Lung (tissue), 11 donors: ENCODE measurements at regions not wholly inside any gene's neighbourhood (a gene's known extent, or its start where the extent isn't known, plus 50 kb on each side); places are given as distances from the start of the nearest gene placed in this dataset.

Source experiments
- ATAC-seq: fragments of 200-7000 bp; cut with Tn5 transposase; one replicate; pipeline ENCODE4 v1.9.1; 2020; ENCODE audit warnings: moderate number of reproducible peaks; ENCODE audit not compliant: insufficient read depth, low FRiP score
- DNase-seq, 3 donors: peaks; one replicate each; pipeline ENCODE4 v3.0.0-alpha.2; 2013 to 2017
- H3K27ac ChIP-seq, 2 donors: one replicate each; pipeline ENCODE4 v1.5.1; 2013; ENCODE audit warnings: mild to moderate bottlenecking in 2 of 2, moderate library complexity in 2 of 2, control low read depth in 1 of 2, inconsistent platforms in 1 of 2, low read depth in 1 of 2, low read length in 1 of 2
- H3K27me3 ChIP-seq, 3 donors: one replicate each; pipeline ENCODE4 v1.5.1; 2013; ENCODE audit warnings: low read length in 2 of 3; ENCODE audit not compliant: control insufficient read depth in 3 of 3, insufficient read depth in 3 of 3
- H3K36me3 ChIP-seq, 4 donors: one replicate each; pipeline ENCODE4 v1.5.1; 2013; ENCODE audit warnings: low read length in 4 of 4, mild to moderate bottlenecking in 1 of 4, moderate library complexity in 1 of 4; ENCODE audit not compliant: control insufficient read depth in 4 of 4, insufficient read depth in 4 of 4
- H3K4me1 ChIP-seq, 5 donors: one replicate each; pipeline ENCODE4 v1.5.1; 2013; ENCODE audit warnings: low read length in 5 of 5, mild to moderate bottlenecking in 2 of 5, moderate library complexity in 1 of 5; ENCODE audit not compliant: control insufficient read depth in 5 of 5, insufficient read depth in 5 of 5
- H3K4me3 ChIP-seq: one replicate; pipeline ENCODE4 v1.5.1; 2013; ENCODE audit warnings: mild to moderate bottlenecking, control low read depth, moderate library complexity
- H3K9ac ChIP-seq, 2 donors: one replicate each; pipeline ENCODE4 v1.5.1; 2013; ENCODE audit warnings: low read length in 2 of 2, control low read depth in 1 of 2; ENCODE audit not compliant: insufficient read depth in 1 of 2
- H3K9me3 ChIP-seq, 4 donors: one replicate each; pipeline ENCODE4 v1.5.1; 2013; ENCODE audit warnings: low read length in 3 of 4, mild to moderate bottlenecking in 1 of 4, moderate library complexity in 1 of 4; ENCODE audit not compliant: control insufficient read depth in 4 of 4, insufficient read depth in 3 of 4
- WGBS, 2 donors: extraction: QIAGEN DNeasy Blood & Tissue Kit; methylation state at CpG; one replicate each; pipeline ENCODE4 v1.1.7; 2013; 5-methylcytosine and 5-hydroxymethylcytosine counted together
- TF ChIP-seq, protein P1 (sequence below): IDR thresholded peaks from 2 replicates; pipeline ENCODE4 v1.5.1; 2012; ENCODE audit warnings: mild to moderate bottlenecking; ENCODE audit errors: control extremely low read depth, extremely low read depth
- donor health status: control.
- donor health status: control.
- donor health status: Bipolar disorder and iron deficiency.
- donor health status: healthy.
- donor health status: DM: yes; HTN: yes; CAD: no.

DNA sequence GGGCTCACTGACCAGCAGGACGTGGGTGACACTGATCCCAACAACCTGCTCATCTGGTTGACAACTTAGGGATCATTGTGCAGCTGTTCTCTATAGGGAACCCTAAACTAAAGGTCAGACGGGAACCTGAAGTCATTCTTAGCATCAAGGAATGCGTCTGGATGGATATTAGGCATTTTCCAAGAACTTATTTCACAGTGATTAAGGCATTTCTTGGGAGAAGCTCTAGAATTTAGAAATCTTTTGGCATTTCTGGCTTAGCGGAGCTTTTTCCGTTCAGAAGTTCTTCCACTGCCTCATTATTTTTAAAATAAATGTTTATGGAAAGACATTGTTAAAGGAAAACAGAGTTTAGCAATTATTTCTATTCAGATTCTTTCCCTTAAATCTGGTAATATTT, 303.3 kb upstream of the IGFBP3 start:
- H3K9ac ChIP-seq: no peak overlapping the region
- no peaks in the 10 kb centered on the region for H3K36me3 ChIP-seq
- H3K9me3 ChIP-seq: no peaks in the 10 kb centered on the region
- ATAC-seq (no peak), DNase-seq (peak in 1 of 3 donors; percentile 19)
- no peaks in the 10 kb centered on the region for H3K27me3 ChIP-seq
- TF ChIP-seq, protein P1, sequence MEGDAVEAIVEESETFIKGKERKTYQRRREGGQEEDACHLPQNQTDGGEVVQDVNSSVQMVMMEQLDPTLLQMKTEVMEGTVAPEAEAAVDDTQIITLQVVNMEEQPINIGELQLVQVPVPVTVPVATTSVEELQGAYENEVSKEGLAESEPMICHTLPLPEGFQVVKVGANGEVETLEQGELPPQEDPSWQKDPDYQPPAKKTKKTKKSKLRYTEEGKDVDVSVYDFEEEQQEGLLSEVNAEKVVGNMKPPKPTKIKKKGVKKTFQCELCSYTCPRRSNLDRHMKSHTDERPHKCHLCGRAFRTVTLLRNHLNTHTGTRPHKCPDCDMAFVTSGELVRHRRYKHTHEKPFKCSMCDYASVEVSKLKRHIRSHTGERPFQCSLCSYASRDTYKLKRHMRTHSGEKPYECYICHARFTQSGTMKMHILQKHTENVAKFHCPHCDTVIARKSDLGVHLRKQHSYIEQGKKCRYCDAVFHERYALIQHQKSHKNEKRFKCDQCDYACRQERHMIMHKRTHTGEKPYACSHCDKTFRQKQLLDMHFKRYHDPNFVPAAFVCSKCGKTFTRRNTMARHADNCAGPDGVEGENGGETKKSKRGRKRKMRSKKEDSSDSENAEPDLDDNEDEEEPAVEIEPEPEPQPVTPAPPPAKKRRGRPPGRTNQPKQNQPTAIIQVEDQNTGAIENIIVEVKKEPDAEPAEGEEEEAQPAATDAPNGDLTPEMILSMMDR: no peak
- WGBS, 2 donors: 65 to 66% methylated on average over 5 of the region's 5 CpGs
- H3K4me1 ChIP-seq: no peaks in the 10 kb centered on the region
- H3K27ac ChIP-seq: no peak overlapping the region
- H3K4me3 ChIP-seq: no peak overlapping the region

DNA sequence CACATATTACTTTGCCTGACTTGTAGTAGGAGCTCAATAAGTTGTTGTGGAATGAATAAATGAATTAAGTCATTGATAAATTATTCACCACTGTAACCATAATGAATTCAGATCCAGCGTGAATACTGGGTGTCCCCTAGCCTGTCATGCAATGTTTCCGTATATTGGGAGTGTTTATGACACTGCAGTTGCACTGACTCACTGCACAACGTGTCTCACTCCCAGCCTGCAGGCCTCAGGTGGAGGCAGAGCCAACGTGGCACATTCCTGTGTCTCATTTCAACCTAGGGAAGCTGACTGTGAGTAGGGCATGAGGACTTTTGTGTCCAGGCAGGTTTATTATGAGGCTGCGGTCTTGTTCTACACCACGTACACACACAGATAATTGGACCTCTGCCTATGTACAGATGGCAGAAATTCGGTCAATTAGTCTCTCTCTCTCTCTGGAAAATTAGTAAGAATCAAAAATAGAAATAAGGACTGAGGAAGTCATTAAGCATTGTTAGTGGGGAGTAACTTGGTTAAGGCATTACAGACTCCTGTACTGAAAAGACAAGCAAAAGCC, 299.1 kb upstream of the IGFBP3 start:
- H3K9me3 ChIP-seq: peaks cover 0 to 2% (median 0%) of the 10 kb centered on the region in 4 donors
- no peaks in the 10 kb centered on the region for H3K27me3 ChIP-seq
- DNase-seq (no peak), ATAC-seq (no peak)
- H3K4me1 ChIP-seq: no peaks in the 10 kb centered on the region
- H3K36me3 ChIP-seq: no peaks in the 10 kb centered on the region
- no peak overlapping the region for H3K4me3 ChIP-seq
- WGBS, 2 donors: 82 to 86% methylated on average over 7 of the region's 7 CpGs
- no peak overlapping the region for H3K27ac ChIP-seq
- TF ChIP-seq, protein P1: no peak
- H3K9ac ChIP-seq: no peak overlapping the region

DNA sequence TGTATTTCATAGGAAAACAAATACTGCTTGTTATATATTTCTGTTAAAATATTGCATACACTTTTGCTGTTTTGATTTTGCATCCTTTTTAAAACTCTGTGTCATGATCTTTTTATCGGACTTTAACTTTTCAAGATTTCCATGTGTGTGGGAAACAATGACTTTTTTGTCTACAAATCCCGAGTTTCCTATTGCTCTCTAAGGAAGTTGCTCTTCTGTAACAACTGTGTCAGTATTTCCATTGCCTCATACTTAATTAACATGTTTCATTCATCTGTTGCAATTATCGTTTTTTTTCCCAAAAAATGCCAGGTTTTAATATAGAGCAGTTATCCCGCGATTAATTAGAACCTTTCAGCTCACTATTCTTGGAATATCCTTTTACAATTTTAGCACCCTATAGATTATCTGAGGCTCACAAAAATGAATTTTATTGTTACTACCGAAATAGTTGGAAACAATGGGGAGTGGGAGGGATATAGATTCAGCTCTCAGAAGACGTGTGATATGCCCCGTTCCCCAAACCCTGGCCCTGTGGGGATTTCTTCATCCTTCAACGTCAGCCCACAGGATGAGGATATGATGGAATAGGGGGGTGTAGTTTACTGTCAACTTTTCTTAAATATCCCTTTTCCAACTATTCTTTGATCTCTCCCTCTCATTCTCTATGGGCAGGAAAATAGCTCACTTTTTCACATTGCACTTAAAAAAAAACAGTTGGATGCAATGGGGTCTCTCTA, 297.6 kb upstream of the IGFBP3 start:
- no peak for ATAC-seq

More for the DNA sequence above, 297.6 kb upstream of the IGFBP3 start:
- Histone ChIP-seq H3K27ac (no peak overlapping the region), H3K36me3 (no peaks in the 10 kb centered on the region), H3K27me3 (no peaks in the 10 kb centered on the region), H3K9ac (no peak overlapping the region), H3K4me3 (no peak overlapping the region), H3K9me3 (peaks cover 0 to 2% (median 0%) of the 10 kb centered on the region in 4 donors), H3K4me1 (no peaks in the 10 kb centered on the region)
- DNase-seq: no peak
- 75 to 81% methylated on average over 9 of the region's 9 CpGs for WGBS, 2 donors
- TF ChIP-seq, protein P1: no peak
